HuH-7.5 (cell line): ENCODE measurements at regions not wholly inside any gene's neighbourhood (a gene's known extent, or its start where the extent isn't known, plus 50 kb on each side); places are given as distances from the start of the nearest gene placed in this dataset.

Experiments
- DNase-seq: peaks from one replicate; pipeline ENCODE4 v3.0.0; 2011; ENCODE audit warnings: low spot score

GRCh38 chr7:18363751-18364380 is 131.7 kb upstream of the HDAC9 start:
- no peak for DNase-seq

- no peak for DNase-seq
Measured at GRCh38 chr7:18364396-18364795, 131.2 kb upstream of the HDAC9 start.

GRCh38 chr7:18366394-18366793 is 129.2 kb upstream of the HDAC9 start:
- DNase-seq: no peak

- no peak for DNase-seq
Measured at GRCh38 chr7:18369011-18369410, 126.5 kb upstream of the HDAC9 start.

GRCh38 chr7:18370633-18371032 is 124.9 kb upstream of the HDAC9 start:
- no peak for DNase-seq

GRCh38 chr7:18378989-18379605 is 116.5 kb upstream of the HDAC9 start:
- DNase-seq: no peak

- no peak for DNase-seq
Measured at GRCh38 chr7:18384491-18385143, 110.9 kb upstream of the HDAC9 start.

- DNase-seq: no peak
Measured at GRCh38 chr7:18386607-18387006, 108.9 kb upstream of the HDAC9 start.

GRCh38 chr7:18387191-18387735 is 108.3 kb upstream of the HDAC9 start:
- no peak for DNase-seq

- DNase-seq: no peak
Measured at GRCh38 chr7:18390535-18390907, 105.0 kb upstream of the HDAC9 start.

GRCh38 chr7:18393465-18394118 is 102.0 kb upstream of the HDAC9 start:
- DNase-seq: no peak

GRCh38 chr7:18395868-18396267 is 99.7 kb upstream of the HDAC9 start:
- DNase-seq: no peak

GRCh38 chr7:18396953-18397352 is 98.6 kb upstream of the HDAC9 start:
- DNase-seq: no peak

GRCh38 chr7:18399436-18400235 is 95.9 kb upstream of the HDAC9 start:
- DNase-seq: no peak

- DNase-seq: no peak
Measured at GRCh38 chr7:18400275-18400674, 95.3 kb upstream of the HDAC9 start.

- no peak for DNase-seq
Measured at GRCh38 chr7:18400726-18401125, 94.8 kb upstream of the HDAC9 start.

GRCh38 chr7:18401757-18402156 is 93.8 kb upstream of the HDAC9 start:
- DNase-seq: no peak

- no peak for DNase-seq
Measured at GRCh38 chr7:18402488-18403183, 92.9 kb upstream of the HDAC9 start.

- DNase-seq: no peak
Measured at GRCh38 chr7:18405726-18406125, 89.8 kb upstream of the HDAC9 start.

GRCh38 chr7:18407385-18407784 is 88.2 kb upstream of the HDAC9 start:
- DNase-seq: no peak

GRCh38 chr7:18408461-18408860 is 87.1 kb upstream of the HDAC9 start:
- no peak for DNase-seq
